GM12878 (cell line): ENCODE measurements at regions not wholly inside any gene's neighbourhood (a gene's known extent, or its start where the extent isn't known, plus 50 kb on each side); places are given as distances from the start of the nearest gene placed in this dataset.

Experiments
- DPF2 ChIP-seq: fragments of 450-650 bp; IDR thresholded peaks from 2 replicates; pipeline ENCODE4 v1.6.1; 2017; ENCODE audit warnings: mild to moderate bottlenecking
- FOS ChIP-seq: IDR thresholded peaks from 3 replicates; pipeline ENCODE4 v1.6.1; 2011; ENCODE audit warnings: borderline replicate concordance; ENCODE audit not compliant: insufficient read length; ENCODE audit errors: extremely low read depth
- FOXM1 ChIP-seq: IDR thresholded peaks from 2 replicates; pipeline ENCODE4 v1.6.1; 2012; ENCODE audit warnings: low read depth, mild to moderate bottlenecking, inconsistent platforms, low read length, moderate library complexity
- HDAC6 ChIP-seq: fragments of 200-600 bp; sonication (generic); IDR thresholded peaks from one replicate; pipeline ENCODE4 v1.8.0; 2017; ENCODE audit warnings: antibody characterized with exemption; ENCODE audit not compliant: unreplicated experiment
- JUNB ChIP-seq: IDR thresholded peaks from 2 replicates; pipeline ENCODE4 v1.6.1; 2016; ENCODE audit warnings: antibody characterized with exemption, mild to moderate bottlenecking
- RAD51 ChIP-seq: fragments of 450-650 bp; IDR thresholded peaks from 2 replicates; pipeline ENCODE4 v1.6.1; 2016; ENCODE audit warnings: moderate library complexity, mild to moderate bottlenecking, inconsistent platforms
- TAF1 ChIP-seq: IDR thresholded peaks from 2 replicates; pipeline ENCODE4 v1.6.1; 2011; ENCODE audit warnings: mild to moderate bottlenecking, low read depth, low read length, borderline replicate concordance
- TCF12 ChIP-seq: IDR thresholded peaks from 2 replicates; pipeline ENCODE4 v1.6.1; 2011; ENCODE audit warnings: low read depth, mild to moderate bottlenecking, low read length
- WRNIP1 ChIP-seq: IDR thresholded peaks from 2 replicates; pipeline ENCODE4 v1.6.1; 2011; ENCODE audit warnings: low read depth, low read length, improper control_type of control experiment, borderline replicate concordance
- ZNF207 ChIP-seq: fragments of 450-650 bp; IDR thresholded peaks from 2 replicates; pipeline ENCODE4 v1.6.1; 2014; ENCODE audit warnings: antibody characterized with exemption, mild to moderate bottlenecking, borderline replicate concordance
- ZNF24 ChIP-seq: fragments of 450-650 bp; IDR thresholded peaks from 2 replicates; pipeline ENCODE4 v1.6.1; 2017; ENCODE audit warnings: antibody characterized with exemption, mild to moderate bottlenecking
- TF ChIP-seq, protein P1 (sequence below): IDR thresholded peaks from 2 replicates; pipeline ENCODE4 v1.6.1; 2012; ENCODE audit warnings: low read depth, low read length, improper control_type of control experiment
- TF ChIP-seq, protein P2 (sequence below): fragments of 450-650 bp; IDR thresholded peaks from 2 replicates; pipeline ENCODE4 v1.6.1; 2016; ENCODE audit warnings: mild to moderate bottlenecking
- TF ChIP-seq, protein P3 (sequence below): IDR thresholded peaks from 2 replicates; pipeline ENCODE4 v1.6.1; 2011; ENCODE audit warnings: low read depth, mild to moderate bottlenecking, low read length, moderate library complexity, borderline replicate concordance; ENCODE audit errors: extremely low read depth

DNA sequence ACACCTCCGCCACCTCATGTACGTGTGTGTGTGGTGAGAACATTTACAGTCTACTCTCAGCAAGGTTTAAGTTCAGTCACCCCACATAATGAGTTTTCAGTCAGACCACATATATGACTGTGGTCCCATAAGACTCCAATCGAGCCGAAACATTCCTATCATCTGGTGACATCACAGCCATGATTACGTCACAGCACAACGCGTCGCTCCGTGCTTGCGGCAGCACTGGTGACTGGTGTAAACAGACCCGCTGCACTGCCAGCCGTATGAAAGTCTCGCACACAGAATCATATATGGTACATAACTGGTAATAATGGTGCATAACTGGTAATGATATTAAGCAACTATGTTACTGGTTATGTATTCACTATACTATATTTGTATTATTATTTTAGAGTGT is 150.7 kb downstream of the DLL1 start (continued):
- no peak for TF ChIP-seq JUNB
- TF ChIP-seq, protein P1, sequence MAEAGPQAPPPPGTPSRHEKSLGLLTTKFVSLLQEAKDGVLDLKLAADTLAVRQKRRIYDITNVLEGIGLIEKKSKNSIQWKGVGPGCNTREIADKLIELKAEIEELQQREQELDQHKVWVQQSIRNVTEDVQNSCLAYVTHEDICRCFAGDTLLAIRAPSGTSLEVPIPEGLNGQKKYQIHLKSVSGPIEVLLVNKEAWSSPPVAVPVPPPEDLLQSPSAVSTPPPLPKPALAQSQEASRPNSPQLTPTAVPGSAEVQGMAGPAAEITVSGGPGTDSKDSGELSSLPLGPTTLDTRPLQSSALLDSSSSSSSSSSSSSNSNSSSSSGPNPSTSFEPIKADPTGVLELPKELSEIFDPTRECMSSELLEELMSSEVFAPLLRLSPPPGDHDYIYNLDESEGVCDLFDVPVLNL = no peak
- no peak for TF ChIP-seq ZNF24
- TF ChIP-seq FOXM1 = no peak
- TF ChIP-seq WRNIP1 = no peak
- no peak for TF ChIP-seq HDAC6
- TF ChIP-seq RAD51 = no peak
- no peak for TF ChIP-seq ZNF207
- no peak for TF ChIP-seq DPF2
- TF ChIP-seq, protein P2, sequence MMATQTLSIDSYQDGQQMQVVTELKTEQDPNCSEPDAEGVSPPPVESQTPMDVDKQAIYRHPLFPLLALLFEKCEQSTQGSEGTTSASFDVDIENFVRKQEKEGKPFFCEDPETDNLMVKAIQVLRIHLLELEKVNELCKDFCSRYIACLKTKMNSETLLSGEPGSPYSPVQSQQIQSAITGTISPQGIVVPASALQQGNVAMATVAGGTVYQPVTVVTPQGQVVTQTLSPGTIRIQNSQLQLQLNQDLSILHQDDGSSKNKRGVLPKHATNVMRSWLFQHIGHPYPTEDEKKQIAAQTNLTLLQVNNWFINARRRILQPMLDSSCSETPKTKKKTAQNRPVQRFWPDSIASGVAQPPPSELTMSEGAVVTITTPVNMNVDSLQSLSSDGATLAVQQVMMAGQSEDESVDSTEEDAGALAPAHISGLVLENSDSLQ = no peak
- no peak for TF ChIP-seq TCF12
- no peak for TF ChIP-seq FOS
- TF ChIP-seq TAF1 = no peak
- TF ChIP-seq, protein P3, sequence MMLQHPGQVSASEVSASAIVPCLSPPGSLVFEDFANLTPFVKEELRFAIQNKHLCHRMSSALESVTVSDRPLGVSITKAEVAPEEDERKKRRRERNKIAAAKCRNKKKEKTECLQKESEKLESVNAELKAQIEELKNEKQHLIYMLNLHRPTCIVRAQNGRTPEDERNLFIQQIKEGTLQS = no peak
